ENCODE measurements at regions not wholly inside any gene's neighbourhood (a gene's known extent, or its start where the extent isn't known, plus 50 kb on each side); places are given as distances from the start of the nearest gene placed in this dataset.

- Histone ChIP-seq H3K27me3 (no peaks in the 10 kb centered on the region), H3K9me3 (no peaks in the 10 kb centered on the region), H3K4me1 (no peaks in the 10 kb centered on the region), H3K27ac (no peak overlapping the region), H3K36me3 (no peaks in the 10 kb centered on the region), H3K9ac (ENCODE audit: low read depth in 2 of 2, low read length in 2 of 2) (no peak overlapping the region), H3K4me3 (no peak overlapping the region)
- no peak for TF ChIP-seq CTCF (IDR thresholded peaks at IDR 0.05)
- intact Hi-C loops (cut with DNase I) = no loop called here
- no peak for DNase-seq
Measured at GRCh38 chr2:160876765-160877164, 283.5 kb upstream of the TANK start.

- Histone ChIP-seq H3K4me1 (no peaks in the 10 kb centered on the region), H3K9me3 (no peaks in the 10 kb centered on the region), H3K36me3 (no peaks in the 10 kb centered on the region), H3K27ac (no peak overlapping the region), H3K4me3 (no peak overlapping the region), H3K9ac (ENCODE audit: low read depth in 2 of 2, low read length in 2 of 2) (no peak overlapping the region), H3K27me3 (no peaks in the 10 kb centered on the region)
- TF ChIP-seq CTCF (IDR thresholded peaks at IDR 0.05) = no peak
- intact Hi-C loops (cut with DNase I) = no loop called here
- no peak for DNase-seq
Measured at GRCh38 chr2:160878618-160879017, 281.6 kb upstream of the TANK start.

- no peaks in the 10 kb centered on the region for H3K9me3 ChIP-seq
- no peak overlapping the region for H3K9ac ChIP-seq (ENCODE audit: low read depth in 2 of 2, low read length in 2 of 2)
- intact Hi-C loops (cut with DNase I) = no loop called here
- no peak for DNase-seq
- no peak overlapping the region for H3K4me3 ChIP-seq
- no peaks in the 10 kb centered on the region for H3K36me3 ChIP-seq
- no peak for TF ChIP-seq CTCF (IDR thresholded peaks at IDR 0.05)
- H3K27me3 ChIP-seq = no peaks in the 10 kb centered on the region
- H3K27ac ChIP-seq = no peak overlapping the region
- H3K4me1 ChIP-seq = no peaks in the 10 kb centered on the region
Measured at GRCh38 chr2:160882906-160883305, 277.3 kb upstream of the TANK start.

- intact Hi-C loops (cut with DNase I) = no loop called here
- H3K27me3 ChIP-seq = no peaks in the 10 kb centered on the region
Measured at GRCh38 chr2:160884056-160884455, 276.2 kb upstream of the TANK start.

GRCh38 chr2:160889439-160890170 lies 270.6 kb upstream of the TANK start:
- no peak for DNase-seq
- no peaks in the 10 kb centered on the region for H3K4me1 ChIP-seq
- no peak overlapping the region for H3K4me3 ChIP-seq
- no peaks in the 10 kb centered on the region for H3K36me3 ChIP-seq
- H3K27me3 ChIP-seq = no peaks in the 10 kb centered on the region
- H3K9me3 ChIP-seq = no peaks in the 10 kb centered on the region
- H3K27ac ChIP-seq = no peak overlapping the region
- no peak for TF ChIP-seq CTCF (IDR thresholded peaks at IDR 0.05)
- intact Hi-C loops (cut with DNase I) = no loop called here
- H3K9ac ChIP-seq (ENCODE audit: low read depth in 2 of 2, low read length in 2 of 2) = no peak overlapping the region

More at GRCh38 chr2:160884056-160884455, 276.2 kb upstream of the TANK start:
- H3K4me1 ChIP-seq = no peaks in the 10 kb centered on the region
- TF ChIP-seq CTCF (IDR thresholded peaks at IDR 0.05) = no peak
- no peak overlapping the region for H3K4me3 ChIP-seq
- H3K27ac ChIP-seq = no peak overlapping the region
- DNase-seq = no peak
- H3K36me3 ChIP-seq = no peaks in the 10 kb centered on the region
- no peak overlapping the region for H3K9ac ChIP-seq (ENCODE audit: low read depth in 2 of 2, low read length in 2 of 2)
- H3K9me3 ChIP-seq = no peaks in the 10 kb centered on the region
